ENCODE measurements at regions not wholly inside any gene's neighbourhood (a gene's known extent, or its start where the extent isn't known, plus 50 kb on each side); places are given as distances from the start of the nearest gene placed in this dataset.

DNA sequence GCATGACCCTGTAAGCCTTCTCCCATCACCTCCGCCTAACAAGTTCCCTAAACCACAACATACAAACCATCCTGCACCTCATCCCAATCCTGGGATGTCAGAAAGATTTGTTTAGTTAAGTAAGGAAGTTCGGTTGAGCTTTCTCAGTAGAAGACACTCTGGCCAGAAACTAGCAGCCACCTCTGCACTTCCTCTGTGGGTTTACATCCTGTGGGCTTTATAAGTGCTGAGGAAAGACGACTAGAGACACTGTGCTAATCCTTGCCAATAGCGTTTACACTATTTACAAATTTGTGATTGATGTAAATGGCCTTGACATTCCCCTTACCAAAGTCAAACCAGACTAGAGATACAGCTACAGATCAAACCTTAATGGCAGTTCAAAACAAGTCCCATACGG is 246.0 kb downstream of the KDM5D start:
- TF ChIP-seq, protein P1, sequence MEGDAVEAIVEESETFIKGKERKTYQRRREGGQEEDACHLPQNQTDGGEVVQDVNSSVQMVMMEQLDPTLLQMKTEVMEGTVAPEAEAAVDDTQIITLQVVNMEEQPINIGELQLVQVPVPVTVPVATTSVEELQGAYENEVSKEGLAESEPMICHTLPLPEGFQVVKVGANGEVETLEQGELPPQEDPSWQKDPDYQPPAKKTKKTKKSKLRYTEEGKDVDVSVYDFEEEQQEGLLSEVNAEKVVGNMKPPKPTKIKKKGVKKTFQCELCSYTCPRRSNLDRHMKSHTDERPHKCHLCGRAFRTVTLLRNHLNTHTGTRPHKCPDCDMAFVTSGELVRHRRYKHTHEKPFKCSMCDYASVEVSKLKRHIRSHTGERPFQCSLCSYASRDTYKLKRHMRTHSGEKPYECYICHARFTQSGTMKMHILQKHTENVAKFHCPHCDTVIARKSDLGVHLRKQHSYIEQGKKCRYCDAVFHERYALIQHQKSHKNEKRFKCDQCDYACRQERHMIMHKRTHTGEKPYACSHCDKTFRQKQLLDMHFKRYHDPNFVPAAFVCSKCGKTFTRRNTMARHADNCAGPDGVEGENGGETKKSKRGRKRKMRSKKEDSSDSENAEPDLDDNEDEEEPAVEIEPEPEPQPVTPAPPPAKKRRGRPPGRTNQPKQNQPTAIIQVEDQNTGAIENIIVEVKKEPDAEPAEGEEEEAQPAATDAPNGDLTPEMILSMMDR (IDR thresholded peaks at IDR 0.05): no peak
- TF ChIP-seq POLR2A (IDR thresholded peaks at IDR 0.05): no peak
